DLD1 (cell line): ENCODE measurements at regions not wholly inside any gene's neighbourhood (a gene's known extent, or its start where the extent isn't known, plus 50 kb on each side); places are given as distances from the start of the nearest gene placed in this dataset.

Experiments
- in situ Hi-C: cut with HindIII; loops from 2 replicates; pipeline ENCODE4 v1.10.0; 2017; ENCODE audit warnings: low sequenced_read_pairs

- in situ Hi-C loops, result no loop called here
These were observed 183.1 kb downstream of the CHST1 start for GRCh38 chr11:45482331-45482730.

DNA sequence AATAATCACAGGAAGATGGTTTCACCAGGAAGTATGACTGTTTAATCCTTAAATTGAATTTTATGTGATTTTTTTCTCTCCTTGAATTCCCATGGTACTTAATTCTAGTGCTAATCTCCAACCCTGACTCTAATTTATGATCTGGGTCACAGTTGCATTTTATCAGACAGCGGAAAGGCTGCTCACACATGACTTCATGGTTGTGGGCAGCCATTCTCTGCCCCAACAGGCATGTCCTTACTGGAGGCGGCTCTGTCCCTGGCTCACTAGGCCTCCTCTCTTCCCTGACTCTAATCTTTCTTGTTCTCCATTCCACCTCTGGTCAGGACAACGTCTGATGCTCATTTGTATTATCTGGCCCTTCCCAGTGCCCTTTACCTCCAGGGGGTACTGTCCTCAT, 184.4 kb downstream of the CHST1 start:
- in situ Hi-C loops, result no loop called here

DNA sequence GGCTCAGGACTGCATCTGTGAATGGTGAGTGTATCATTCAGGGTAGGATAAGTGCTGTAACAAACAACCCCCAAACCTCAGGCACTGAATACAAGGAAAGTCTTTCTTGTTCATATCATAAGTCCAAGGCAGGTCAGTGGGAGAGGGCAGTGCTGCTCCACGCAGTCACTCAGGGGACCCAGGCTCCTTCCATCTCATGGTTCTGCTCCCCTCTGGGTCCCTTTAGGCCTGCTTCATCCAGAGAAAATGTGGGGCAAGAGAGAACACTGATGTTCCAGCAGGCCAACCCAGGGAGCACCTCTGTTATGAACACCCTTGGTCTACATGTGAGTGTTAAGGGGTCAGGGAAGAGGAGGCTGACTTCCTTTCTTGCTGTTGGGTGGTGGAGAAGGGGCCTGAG, 187.8 kb downstream of the CHST1 start:
- in situ Hi-C loops, result no loop called here

GRCh38 chr11:45476126-45476525, 189.3 kb downstream of the CHST1 start:
- in situ Hi-C loops, result no loop called here

GRCh38 chr11:45475173-45475572, 189.0 kb upstream of the SYT13 start:
- in situ Hi-C loops, result no loop called here

DNA sequence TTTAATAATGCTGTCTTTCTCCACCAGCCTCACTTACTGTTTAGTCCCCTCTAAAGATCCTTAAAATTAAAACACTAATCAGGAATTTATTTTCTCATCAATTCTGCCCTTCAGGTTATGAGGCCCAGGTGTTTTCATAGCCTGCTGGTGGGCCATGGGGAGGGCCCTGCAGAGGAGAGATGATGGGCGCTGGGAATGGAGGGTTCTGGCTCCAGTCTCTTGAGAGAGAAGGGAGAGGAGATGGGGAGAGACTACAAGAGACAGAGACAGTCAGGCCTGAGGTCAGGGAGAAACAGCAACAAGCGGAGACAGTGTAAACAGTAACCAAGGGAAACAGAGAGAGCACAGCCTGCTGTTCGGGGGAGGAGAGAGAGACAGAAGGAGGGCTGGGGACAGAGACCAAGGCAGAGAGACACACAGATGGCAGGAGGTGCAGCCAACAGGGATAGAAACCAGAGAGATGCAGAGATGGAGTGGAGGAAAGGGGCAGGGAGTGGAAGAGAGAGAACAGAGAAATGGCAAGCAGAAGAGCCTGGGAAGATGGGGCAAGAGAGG, 187.3 kb upstream of the SYT13 start:
- in situ Hi-C loops, result no loop called here

- in situ Hi-C loops, result no loop called here
These were observed 186.7 kb upstream of the SYT13 start for GRCh38 chr11:45472716-45473317.

DNA sequence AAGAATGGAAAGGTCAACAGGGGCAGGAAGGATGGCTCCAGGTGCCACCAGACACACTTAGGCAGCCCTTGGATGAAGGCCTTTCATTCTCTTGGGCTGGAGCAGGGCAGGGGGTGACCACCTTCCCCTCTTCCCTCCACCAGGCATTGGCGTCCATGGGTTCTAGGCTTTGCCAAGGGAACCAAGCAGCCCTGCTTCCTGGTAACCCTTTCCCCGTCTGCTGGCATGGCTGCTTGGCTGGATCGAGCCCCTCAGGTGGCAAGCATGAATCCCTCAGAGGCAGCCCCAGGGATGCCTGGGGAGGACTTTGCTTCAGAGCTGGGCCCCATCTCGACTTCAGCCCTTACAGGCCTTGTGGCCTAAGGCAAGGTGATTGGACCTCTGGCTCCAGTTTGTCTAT, 185.1 kb upstream of the SYT13 start:
- in situ Hi-C loops, result no loop called here

DNA sequence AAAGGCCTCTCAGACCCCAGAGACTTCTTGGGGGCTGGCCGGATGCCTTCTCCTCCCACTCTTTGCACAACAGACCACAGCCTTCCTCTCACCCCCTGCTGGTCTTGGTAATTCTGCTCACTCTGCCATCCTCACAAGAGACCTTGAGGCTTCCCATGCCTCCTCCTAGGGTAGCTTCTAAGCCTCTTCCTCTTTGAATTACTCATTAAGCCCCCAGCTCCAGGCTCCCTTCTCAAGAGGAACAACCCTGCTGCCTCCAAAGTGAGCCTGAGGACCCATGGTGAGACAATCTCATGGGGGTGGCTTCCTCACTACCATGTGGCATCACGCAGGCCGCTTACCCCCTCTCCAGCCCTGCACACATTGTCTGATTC, 184.6 kb upstream of the SYT13 start:
- in situ Hi-C loops, result no loop called here

GRCh38 chr11:45470151-45470793, 184.1 kb upstream of the SYT13 start:
- in situ Hi-C loops, result no loop called here

GRCh38 chr11:45468267-45468856, 182.2 kb upstream of the SYT13 start:
- in situ Hi-C loops, result no loop called here

- in situ Hi-C loops, result no loop called here
These were observed 177.4 kb upstream of the SYT13 start for GRCh38 chr11:45463541-45463940.

- in situ Hi-C loops, result no loop called here
These were observed 175.4 kb upstream of the SYT13 start for GRCh38 chr11:45461514-45461913.

DNA sequence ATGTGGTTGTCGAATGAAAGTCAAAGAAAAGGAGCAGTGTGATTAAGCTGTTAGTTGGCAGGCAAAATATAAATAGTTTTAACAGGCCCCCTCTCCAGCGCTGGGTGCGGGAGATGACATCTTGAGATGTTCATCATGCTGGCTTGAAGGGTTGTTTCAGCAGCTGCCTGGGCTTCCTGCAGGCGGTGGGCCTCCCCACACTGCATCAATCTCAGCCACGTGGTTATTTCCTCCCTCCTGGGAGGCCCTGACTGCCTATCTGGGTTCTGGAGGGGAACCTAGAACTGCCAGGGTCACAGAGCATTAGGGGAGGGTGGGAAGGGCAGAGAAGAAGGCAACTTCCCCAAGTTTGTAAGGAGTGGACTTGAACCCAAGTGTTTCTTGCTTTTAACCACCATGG, 173.3 kb upstream of the SYT13 start:
- in situ Hi-C loops, result no loop called here

GRCh38 chr11:45458269-45458668, 172.1 kb upstream of the SYT13 start:
- in situ Hi-C loops, result no loop called here

DNA sequence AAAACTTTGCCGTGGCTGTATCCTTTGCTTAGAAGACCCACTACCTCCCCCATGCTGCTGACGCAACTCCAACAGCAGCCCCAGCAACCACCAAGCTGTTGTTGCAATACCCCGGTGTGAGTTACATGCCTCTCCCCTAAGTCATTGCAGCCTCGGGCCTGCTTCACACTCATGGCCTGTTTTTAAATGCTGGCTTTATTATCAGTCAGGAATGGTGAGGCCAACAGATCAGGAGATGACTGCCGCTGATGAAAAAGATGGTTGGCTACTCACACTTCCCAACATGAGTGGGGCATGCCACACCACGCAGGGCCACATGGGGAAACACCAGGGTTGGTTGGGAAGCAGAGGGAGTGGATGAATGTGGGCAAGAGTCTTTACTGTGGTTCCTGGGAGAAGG, 171.5 kb upstream of the SYT13 start:
- in situ Hi-C loops, result no loop called here

GRCh38 chr11:45456686-45457085, 170.5 kb upstream of the SYT13 start:
- in situ Hi-C loops, result no loop called here

DNA sequence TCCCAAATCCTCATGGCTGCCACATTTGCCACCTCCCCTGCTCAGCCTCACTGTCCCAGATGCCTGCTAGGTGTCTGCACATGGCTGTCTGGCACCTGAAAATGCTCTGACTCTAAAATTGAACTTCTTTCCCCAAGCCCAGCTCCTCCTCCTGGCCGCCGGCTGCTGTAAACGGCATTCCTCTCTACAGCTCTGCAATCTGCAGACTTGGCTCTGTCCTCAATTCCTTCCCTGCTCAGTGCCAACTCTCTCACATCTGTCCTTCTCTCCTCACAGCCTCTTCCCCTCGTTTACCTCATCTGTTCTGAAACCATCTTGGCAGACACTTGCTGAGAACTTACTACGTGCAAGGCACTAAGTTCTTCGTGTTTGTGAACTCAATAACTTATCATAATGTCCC, 169.4 kb upstream of the SYT13 start:
- in situ Hi-C loops, result no loop called here

GRCh38 chr11:45454917-45455401, 168.8 kb upstream of the SYT13 start:
- in situ Hi-C loops, result no loop called here

- in situ Hi-C loops, result no loop called here
These were observed 167.6 kb upstream of the SYT13 start for GRCh38 chr11:45453721-45454120.

DNA sequence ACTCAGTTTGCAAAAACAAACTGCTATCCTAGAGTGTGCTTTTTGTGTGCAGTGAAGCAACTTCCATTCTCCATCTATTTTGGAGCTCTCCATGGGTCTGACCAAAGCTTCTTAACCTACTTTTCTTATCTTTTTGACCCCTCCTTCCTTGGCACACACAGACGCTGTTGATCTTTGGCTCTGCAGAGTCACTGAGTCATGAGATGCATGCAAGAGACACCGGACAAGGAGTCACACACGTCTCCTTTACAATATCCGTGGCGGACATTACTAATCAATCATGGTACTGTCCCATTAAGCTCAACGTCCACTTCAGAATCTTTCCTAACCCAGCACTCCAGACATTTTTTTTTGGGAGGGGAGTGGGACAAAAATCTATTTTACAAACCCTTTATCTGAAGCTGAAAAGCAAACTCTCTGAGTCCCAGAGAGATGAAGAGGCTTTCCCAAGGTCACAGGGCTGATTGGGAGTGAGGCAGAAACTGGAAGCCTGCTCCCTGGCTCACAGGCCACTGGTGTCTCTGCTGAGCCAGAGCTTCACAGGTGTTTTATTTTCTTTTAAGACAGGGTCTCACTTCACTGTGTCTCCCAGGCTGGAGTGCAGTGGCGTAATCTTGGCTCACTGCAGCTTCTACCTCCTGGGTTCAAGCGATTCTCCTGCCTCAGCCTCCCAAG, 165.8 kb upstream of the SYT13 start:
- in situ Hi-C loops, result no loop called here

DNA sequence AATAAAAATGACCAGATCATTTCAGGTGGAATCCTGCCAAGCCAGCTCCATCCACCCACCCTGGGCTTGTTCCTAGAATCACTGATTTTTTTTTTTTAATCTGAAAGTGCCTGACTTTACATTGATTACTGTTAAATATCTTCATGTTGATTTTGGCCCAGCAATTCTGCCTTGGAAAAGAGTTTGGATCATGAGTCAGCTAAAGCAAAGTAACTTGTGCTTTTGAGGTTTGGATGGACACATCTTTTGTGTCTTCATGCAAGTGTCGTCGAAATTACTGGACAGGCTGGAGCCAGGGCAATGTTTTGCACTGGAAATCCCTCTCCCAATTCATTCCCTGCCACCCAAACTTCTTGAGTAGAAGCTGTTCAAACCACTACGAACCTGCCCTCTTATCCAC, 164.0 kb upstream of the SYT13 start:
- in situ Hi-C loops, result no loop called here
